ENCODE measurements at regions not wholly inside any gene's neighbourhood (a gene's known extent, or its start where the extent isn't known, plus 50 kb on each side); places are given as distances from the start of the nearest gene placed in this dataset.

GRCh38 chr10:132121511-132121830 lies 55.7 kb downstream of the JAKMIP3 start:
- TF ChIP-seq CTCF (conservative IDR thresholded peaks at IDR 0.05; ENCODE audit: low read depth in 2 of 2), result no peak
- TF ChIP-seq ETS1 (IDR thresholded peaks at IDR 0.05), result no peak
- no peak for TF ChIP-seq EZH2 (IDR thresholded peaks at IDR 0.05; ENCODE audit: low read depth, unreplicated experiment)
- no peak for TF ChIP-seq ZNF114 (CRISPR knock-in tag; IDR thresholded peaks at IDR 0.05)
- no peak for TF ChIP-seq POLR2AphosphoS5 (IDR thresholded peaks at IDR 0.05; ENCODE audit: low read depth)
- TF ChIP-seq REST (IDR thresholded peaks at IDR 0.05; ENCODE audit: unreplicated experiment), result no peak
- TF ChIP-seq CREB1 (CRISPR knock-in tag; IDR thresholded peaks at IDR 0.05; ENCODE audit: low read depth), result no peak
- TF ChIP-seq ZNF462 (CRISPR knock-in tag; IDR thresholded peaks at IDR 0.05), result no peak
- no peak for TF ChIP-seq EZH2phosphoT487 (IDR thresholded peaks at IDR 0.05; ENCODE audit: unreplicated experiment)
